IMR-90 (cell line): ENCODE measurements at regions not wholly inside any gene's neighbourhood (a gene's known extent, or its start where the extent isn't known, plus 50 kb on each side); places are given as distances from the start of the nearest gene placed in this dataset.
A peak's percentile ranks its signal among the peaks of the same experiment; 100 is the strongest.

Source experiments
- ATAC-seq: fragments of 200-7000 bp; cut with Tn5 transposase; 2 replicates; pipeline ENCODE4 v1.9.1; 2020; ENCODE audit warnings: low read depth, mild to moderate bottlenecking, moderate library complexity
- BruUV-seq: library from RNA; stranded (reverse); fragments of 400-500 nt; replicated peaks from 2 replicates; lab custom pipeline; 2021; lab: Mats Ljungman, UMichigan
- CTCF ChIA-PET: fragments of 300-600 bp; formaldehyde crosslinking; extraction: SDS; loops from one replicate; lab custom pipeline; 2021; ENCODE audit warnings: antibody characterized with exemption; lab: Yijun Ruan, JAX
- POLR2A ChIA-PET: fragments of 300-600 bp; sonication (Branson Sonifier 250); formaldehyde crosslinking; loops from one replicate; lab custom pipeline; 2022; ENCODE audit warnings: antibody characterized with exemption; ENCODE audit not compliant: unreplicated experiment; lab: Charles Lee
- DNase-seq: peaks from one replicate; pipeline ENCODE4 v3.0.0; 2013
- H2AFZ ChIP-seq: replicated peaks from 2 replicates; pipeline ENCODE3; 2013; ENCODE audit warnings: low read length, mild to moderate bottlenecking; ENCODE audit not compliant: poor library complexity
- H2AK5ac ChIP-seq: 2 replicates; pipeline ENCODE4 v1.6.1; 2013; ENCODE audit warnings: low read depth, low read length, inconsistent platforms
- H2AK9ac ChIP-seq: replicated peaks from 2 replicates; pipeline ENCODE3; 2013; ENCODE audit warnings: mild to moderate bottlenecking, low read depth, low read length, moderate library complexity; ENCODE audit not compliant: poor library complexity
- H2BK120ac ChIP-seq: 2 replicates; pipeline ENCODE4 v1.6.1; 2013; ENCODE audit warnings: low read depth, low read length, inconsistent platforms
- H2BK15ac ChIP-seq: 3 replicates; pipeline ENCODE4 v1.6.1; 2013; ENCODE audit warnings: low read depth, low read length, inconsistent platforms
- H2BK20ac ChIP-seq: 2 replicates; pipeline ENCODE4 v1.6.1; 2013; ENCODE audit warnings: low read depth, mild to moderate bottlenecking, inconsistent platforms, low read length, moderate library complexity
- H2BK5ac ChIP-seq: 2 replicates; pipeline ENCODE4 v1.6.1; 2013; ENCODE audit warnings: mild to moderate bottlenecking, low read depth, low read length, inconsistent platforms; ENCODE audit not compliant: poor library complexity, severe bottlenecking
- H3K14ac ChIP-seq: replicated peaks from 2 replicates; pipeline ENCODE4 v1.6.1; 2013; ENCODE audit warnings: low read depth, low read length, inconsistent platforms
- H3K18ac ChIP-seq: 2 replicates; pipeline ENCODE4 v1.6.1; 2013; ENCODE audit warnings: low read depth, low read length, control low read depth
- H3K23ac ChIP-seq: 2 replicates; pipeline ENCODE4 v1.6.1; 2013; ENCODE audit warnings: low read depth, low read length, inconsistent platforms
- H3K27ac ChIP-seq: 2 replicates; pipeline ENCODE4 v1.5.1; 2013; ENCODE audit warnings: mild to moderate bottlenecking, control low read depth, low read length; ENCODE audit not compliant: insufficient read depth
- H3K27me3 ChIP-seq: 2 replicates; pipeline ENCODE4 v1.6.1; 2013; ENCODE audit warnings: low read length; ENCODE audit not compliant: control insufficient read depth, insufficient read depth
- H3K36me3 ChIP-seq: 2 replicates; pipeline ENCODE4 v1.6.1; 2013; ENCODE audit warnings: low read length, mixed read lengths; ENCODE audit not compliant: control insufficient read depth, insufficient read depth
- H3K4ac ChIP-seq: 2 replicates; pipeline ENCODE4 v1.6.1; 2013; ENCODE audit warnings: low read depth, low read length, inconsistent platforms
- H3K4me1 ChIP-seq: 2 replicates; pipeline ENCODE4 v1.6.1; 2013; ENCODE audit warnings: low read length, mixed read lengths; ENCODE audit not compliant: control insufficient read depth, insufficient read depth
- H3K4me2 ChIP-seq: 2 replicates; pipeline ENCODE4 v1.6.1; 2013; ENCODE audit warnings: low read depth, mild to moderate bottlenecking, control low read depth, low read length, moderate library complexity
- H3K4me3 ChIP-seq: 2 replicates; pipeline ENCODE4 v1.5.1; 2013; ENCODE audit warnings: low read depth, mild to moderate bottlenecking, control low read depth, low read length, moderate library complexity; ENCODE audit not compliant: insufficient read depth
- H3K56ac ChIP-seq: 2 replicates; pipeline ENCODE4 v1.6.1; 2013; ENCODE audit warnings: low read length, inconsistent platforms; ENCODE audit not compliant: insufficient read depth; ENCODE audit errors: extremely low read depth
- H3K79me1 ChIP-seq, 2 experiments: 2 replicates each; pipeline ENCODE4 v1.6.1; 2013; ENCODE audit warnings: low read length in 2 of 2, inconsistent platforms in 1 of 2, low read depth in 1 of 2
- H3K9ac ChIP-seq: 2 replicates; pipeline ENCODE4 v1.6.1; 2013; ENCODE audit warnings: low read depth, low read length, control low read depth
- H3K9me1 ChIP-seq: 2 replicates; pipeline ENCODE4 v1.6.1; 2013; ENCODE audit warnings: low read length, inconsistent platforms; ENCODE audit not compliant: insufficient read depth
- H3K9me3 ChIP-seq: 2 replicates; pipeline ENCODE4 v1.6.1; 2013; ENCODE audit warnings: low read length; ENCODE audit not compliant: control insufficient read depth, insufficient read depth
- H4K20me1 ChIP-seq: 2 replicates; pipeline ENCODE4 v1.6.1; 2013; ENCODE audit warnings: low read length, inconsistent platforms; ENCODE audit not compliant: insufficient read depth
- H4K5ac ChIP-seq: 2 replicates; pipeline ENCODE4 v1.6.1; 2013; ENCODE audit warnings: mild to moderate bottlenecking, low read depth, low read length, control low read depth
- H4K8ac ChIP-seq, 2 experiments: 2 replicates each; pipeline ENCODE4 v1.6.1; 2013; ENCODE audit warnings: low read depth in 2 of 2, low read length in 2 of 2, control low read depth in 1 of 2, inconsistent platforms in 1 of 2
- H4K91ac ChIP-seq: 2 replicates; pipeline ENCODE4 v1.6.1; 2013; ENCODE audit warnings: low read depth, low read length, inconsistent platforms; ENCODE audit not compliant: insufficient read depth
- CEBPB ChIP-seq: IDR thresholded peaks from 2 replicates; pipeline ENCODE4 v1.6.1; 2012; ENCODE audit warnings: low read depth, low read length, improper control_type of control experiment
- ELK1 ChIP-seq: fragments of 150-350 bp; IDR thresholded peaks from 2 replicates; pipeline ENCODE4 v1.6.1; 2016; ENCODE audit warnings: low read depth, mild to moderate bottlenecking, low read length, moderate library complexity, borderline replicate concordance
- POLR2A ChIP-seq: IDR thresholded peaks from 2 replicates; pipeline ENCODE4 v1.6.1; 2012; ENCODE audit warnings: mild to moderate bottlenecking, low read depth, low read length
- RCOR1 ChIP-seq: IDR thresholded peaks from 2 replicates; pipeline ENCODE4 v1.6.1; 2012; ENCODE audit warnings: mild to moderate bottlenecking, low read length, improper control_type of control experiment; ENCODE audit not compliant: insufficient replicate concordance
- WGBS, 2 experiments: methylation state at CpG; one replicate each; pipeline versions ENCODE4 v1.1.5 to v1.1.7; 2013; ENCODE audit warnings: missing lambda C conversion rate in 2 of 2; ENCODE audit not compliant: insufficient read length in 1 of 2; ENCODE audit errors: extremely low coverage in 2 of 2; 5-methylcytosine and 5-hydroxymethylcytosine counted together
- dilution Hi-C: fragments of 300-500 bp; cut with HindIII; formaldehyde crosslinking; loops from one replicate; pipeline ENCODE4 v1.14.3; 2018; ENCODE audit warnings: low sequenced_read_pairs; ENCODE audit not compliant: unreplicated experiment
- in situ Hi-C: fragments of 300-500 bp; cut with MboI; formaldehyde crosslinking; loops from 3 replicates; pipeline ENCODE4 v1.14.3; 2019; ENCODE audit warnings: low sequenced_read_pairs, inconsistent platforms, mixed read lengths
- intact Hi-C: fragments of 100-400 bp; cut with micrococcal nuclease; formaldehyde crosslinking; loops from 2 replicates; pipeline ENCODE4 v1.10.0; 2022

GRCh38 chr2:53095664-53096063, 671.9 kb upstream of the CHAC2 start:
- no peak for ATAC-seq
- Histone ChIP-seq H4K91ac (no peak overlapping the region), H3K18ac (no peak overlapping the region), H3K4me1 (no peaks in the 10 kb centered on the region), H3K9me1 (no peaks in the 10 kb centered on the region), H3K23ac (no peak overlapping the region), H3K4me2 (no peak overlapping the region), H2AK9ac (no peak overlapping the region), H2BK15ac (no peak overlapping the region), H2BK20ac (no peak overlapping the region), H3K4ac (no peak overlapping the region), H2BK120ac (no peak overlapping the region), H4K20me1 (no peaks in the 10 kb centered on the region), H2AFZ (no peak overlapping the region), H3K9ac (no peak overlapping the region), H3K27me3 (no peaks in the 10 kb centered on the region), H4K5ac (no peak overlapping the region), H2AK5ac (no peak overlapping the region), H3K4me3 (no peak overlapping the region), H3K36me3 (no peaks in the 10 kb centered on the region), H3K9me3 (no peaks in the 10 kb centered on the region), H4K8ac (no peak overlapping the region), H3K27ac (no peak overlapping the region), H3K79me1 (no peaks in the 10 kb centered on the region), H2BK5ac (no peak overlapping the region), H3K56ac (0 out of 2 replicates have a peak overlapping the region, but pooled peaks have one; percentile 21), H3K14ac (no peak overlapping the region)
- no peak for TF ChIP-seq CEBPB
- TF ChIP-seq RCOR1 = no peak
- no peak for TF ChIP-seq ELK1
- no peak for TF ChIP-seq POLR2A
- no TSS peak for BruUV-seq
- in situ Hi-C loops = no loop called here
- intact Hi-C loops = no loop called here
- no CpG with 5 or more reads among the region's 1 CpG for WGBS, 2 experiments
- ChIA-PET POLR2A (no interaction called here), CTCF (no interaction called here)
- dilution Hi-C loops = no loop called here
- no peak for DNase-seq
